Suprapubic skin (tissue), 2 donors: ENCODE measurements at regions not wholly inside any gene's neighbourhood (a gene's known extent, or its start where the extent isn't known, plus 50 kb on each side); places are given as distances from the start of the nearest gene placed in this dataset.

ENCODE experiments used
- EP300 ChIP-seq: sonication (generic); formaldehyde crosslinking; IDR thresholded peaks from one replicate; pipeline ENCODE4 v1.6.1; 2017; ENCODE audit warnings: antibody characterized with exemption
- POLR2A ChIP-seq, 2 donors: fragments of 450-650 bp; IDR thresholded peaks; one replicate each; pipeline ENCODE4 v1.6.1; 2017; ENCODE audit warnings: antibody characterized with exemption in 2 of 2, mild to moderate bottlenecking in 2 of 2, moderate library complexity in 2 of 2

DNA sequence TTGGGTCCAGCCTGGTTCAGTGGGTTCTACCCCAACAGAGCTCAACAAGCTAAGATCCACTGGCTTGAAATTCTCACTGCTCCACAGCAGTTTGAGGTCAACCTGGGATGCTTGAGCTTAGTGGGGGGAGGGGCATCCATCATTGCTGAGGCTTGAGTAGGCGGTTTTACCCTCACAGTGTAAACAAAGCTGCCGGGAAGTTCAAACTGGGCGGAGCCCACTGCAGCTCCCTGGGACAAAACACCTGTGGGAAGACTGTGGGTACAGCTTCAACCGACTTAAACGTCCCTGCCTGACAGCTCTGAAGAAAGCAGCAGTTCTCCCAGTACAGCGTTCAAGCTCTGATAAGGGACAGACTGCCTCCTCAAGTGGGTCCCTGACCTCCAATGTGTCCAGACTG lies 1161.9 kb downstream of the UQCRFS1 start:
- TF ChIP-seq POLR2A (IDR thresholded peaks at IDR 0.05) (no peak), EP300 (no peak)
